DND-41 (cell line): ENCODE measurements at regions not wholly inside any gene's neighbourhood (a gene's known extent, or its start where the extent isn't known, plus 50 kb on each side); places are given as distances from the start of the nearest gene placed in this dataset.
A peak's percentile ranks its signal among the peaks of the same experiment; 100 is the strongest.

Experiments
- ATAC-seq: fragments of 200-7000 bp; cut with Tn5 transposase; 3 replicates; pipeline ENCODE4 v1.9.1; 2021; ENCODE audit warnings: low read depth; ENCODE audit not compliant: insufficient read depth
- DNase-seq: peaks from one replicate; pipeline ENCODE4 v3.0.0-alpha.2; 2020
- H2AFZ ChIP-seq: 2 replicates; pipeline ENCODE4 v1.6.0; 2012; ENCODE audit warnings: low read depth, low read length
- H3K27ac ChIP-seq: 2 replicates; pipeline ENCODE4 v1.5.1; 2012; ENCODE audit warnings: low read length, inconsistent platforms
- H3K27me3 ChIP-seq: fragments of 200-600 bp; sonication (generic); 2 replicates; pipeline ENCODE4 v1.6.0; 2012; ENCODE audit warnings: low read length, mild to moderate bottlenecking, inconsistent platforms; ENCODE audit not compliant: insufficient read depth, poor library complexity
- H3K36me3 ChIP-seq: 2 replicates; pipeline ENCODE4 v1.5.1; 2012; ENCODE audit warnings: low read length, inconsistent platforms; ENCODE audit not compliant: insufficient read depth
- H3K4me1 ChIP-seq: 2 replicates; pipeline ENCODE4 v1.5.1; 2012; ENCODE audit warnings: mild to moderate bottlenecking, low read length; ENCODE audit not compliant: insufficient read depth
- H3K4me2 ChIP-seq: 2 replicates; pipeline ENCODE4 v1.6.0; 2012; ENCODE audit warnings: mild to moderate bottlenecking, moderate library complexity, low read length, inconsistent platforms; ENCODE audit not compliant: insufficient read depth
- H3K4me3 ChIP-seq, 2 experiments: fragments of 200-600 bp in 1 of 2; shearing (Covaris generic) in 1 of 2; 2 replicates each; pipeline ENCODE4 v1.5.1; 2012 to 2016; ENCODE audit warnings: inconsistent platforms in 2 of 2, low read length in 2 of 2, mild to moderate bottlenecking in 2 of 2, low read depth in 1 of 2, moderate library complexity in 1 of 2
- H3K79me2 ChIP-seq: 2 replicates; pipeline ENCODE4 v1.6.0; 2012; ENCODE audit warnings: low read length, inconsistent platforms; ENCODE audit not compliant: insufficient read depth
- H3K9ac ChIP-seq: 2 replicates; pipeline ENCODE4 v1.6.0; 2012; ENCODE audit warnings: low read depth, mild to moderate bottlenecking, inconsistent platforms, low read length, moderate library complexity
- H3K9me3 ChIP-seq: 2 replicates; pipeline ENCODE4 v1.5.1; 2012; ENCODE audit warnings: low read length, moderate library complexity, mild to moderate bottlenecking, inconsistent platforms; ENCODE audit not compliant: insufficient read depth, severe bottlenecking
- H4K20me1 ChIP-seq: 2 replicates; pipeline ENCODE4 v1.6.0; 2012; ENCODE audit warnings: low read length; ENCODE audit not compliant: insufficient read depth
- CTCF ChIP-seq: IDR thresholded peaks from 2 replicates; pipeline ENCODE4 v1.5.1; 2012; ENCODE audit warnings: borderline replicate concordance, low read length, moderate library complexity, mild to moderate bottlenecking; ENCODE audit not compliant: poor library complexity, severe bottlenecking; ENCODE audit errors: extremely low read depth
- EZH2 ChIP-seq: IDR thresholded peaks from 3 replicates; pipeline ENCODE4 v1.6.1; 2012; ENCODE audit warnings: borderline replicate concordance, low read depth, mild to moderate bottlenecking, moderate library complexity, low read length, inconsistent platforms; ENCODE audit not compliant: severe bottlenecking

GRCh38 chr12:111073370-111073769, 153.0 kb upstream of the MYL2 start:
- no peak overlapping the region for H3K27ac ChIP-seq
- no peak overlapping the region for H2AFZ ChIP-seq
- H3K79me2 ChIP-seq: no peaks in the 10 kb centered on the region
- H3K36me3 ChIP-seq: no peaks in the 10 kb centered on the region
- peaks cover 16% of the 10 kb centered on the region for H3K27me3 ChIP-seq
- H3K9me3 ChIP-seq: no peaks in the 10 kb centered on the region
- H3K9ac ChIP-seq: no peak overlapping the region
- no peak overlapping the region for H3K4me2 ChIP-seq
- TF ChIP-seq EZH2 (no peak), CTCF (no peak)
- ATAC-seq (no peak), DNase-seq (no peak)
- H3K4me3 ChIP-seq: no peak overlapping the region
- H3K4me1 ChIP-seq: peaks cover 3% of the 10 kb centered on the region; the same call in 1 of the 2 replicates
- no peaks in the 10 kb centered on the region for H4K20me1 ChIP-seq

DNA sequence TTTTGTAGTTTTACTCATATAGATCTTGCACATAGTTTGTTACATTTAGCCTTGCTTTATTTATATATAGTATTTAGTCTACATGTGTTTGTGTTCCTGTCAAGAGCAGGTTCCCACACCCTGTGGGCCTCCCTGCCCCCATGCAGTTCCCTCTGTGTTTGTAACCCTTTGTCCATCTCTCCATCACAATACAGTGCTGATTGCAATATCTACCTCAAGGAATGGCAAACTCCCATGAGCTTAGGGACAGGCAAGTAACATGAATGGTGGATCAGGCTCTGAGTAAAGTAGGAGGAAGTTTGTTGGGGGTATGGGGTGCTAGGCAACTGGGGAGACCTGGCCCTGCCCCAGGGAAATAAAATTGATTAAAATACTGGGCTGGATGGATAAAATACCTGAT, 151.9 kb upstream of the MYL2 start:
- no peak overlapping the region for H3K9ac ChIP-seq
- DNase-seq (no peak), ATAC-seq (no peak)
- H3K27ac ChIP-seq: no peak overlapping the region
- peaks cover 26% of the 10 kb centered on the region for H3K27me3 ChIP-seq
- no peaks in the 10 kb centered on the region for H3K36me3 ChIP-seq
- TF ChIP-seq EZH2: no peak
- TF ChIP-seq CTCF: no peak
- H3K79me2 ChIP-seq: no peaks in the 10 kb centered on the region
- H3K4me2 ChIP-seq: no peak overlapping the region
- peaks cover 9% of the 10 kb centered on the region for H3K4me1 ChIP-seq
- H4K20me1 ChIP-seq: no peaks in the 10 kb centered on the region
- H2AFZ ChIP-seq: no peak overlapping the region
- no peak overlapping the region for H3K4me3 ChIP-seq
- no peaks in the 10 kb centered on the region for H3K9me3 ChIP-seq

DNA sequence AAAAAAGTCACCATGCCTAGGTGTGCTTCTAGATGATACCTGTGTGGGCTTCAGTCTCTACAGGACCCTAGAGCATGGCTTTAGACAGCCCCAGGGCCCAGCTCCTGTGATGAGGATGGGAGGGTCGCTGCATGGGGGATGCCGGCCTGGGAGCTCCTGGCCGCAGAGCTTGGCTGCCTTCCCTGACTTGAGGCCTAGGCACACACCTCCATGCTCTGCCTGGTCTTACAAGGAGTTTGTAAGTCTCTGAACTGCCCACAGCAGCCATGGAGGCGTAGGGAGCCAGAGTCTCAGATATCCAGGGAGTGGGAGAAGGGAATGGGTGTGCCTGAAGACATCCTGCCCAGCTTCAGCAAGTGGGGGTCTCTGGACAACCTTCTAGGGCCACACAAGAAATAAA, 149.5 kb upstream of the MYL2 start:
- H4K20me1 ChIP-seq: no peaks in the 10 kb centered on the region
- H3K9ac ChIP-seq: no peak overlapping the region
- DNase-seq (no peak), ATAC-seq (no peak)
- no peak overlapping the region for H3K4me2 ChIP-seq
- no peak overlapping the region for H2AFZ ChIP-seq
- H3K4me3 ChIP-seq: no peak overlapping the region
- no peaks in the 10 kb centered on the region for H3K79me2 ChIP-seq
- H3K4me1 ChIP-seq: peaks cover 9% of the 10 kb centered on the region
- H3K27ac ChIP-seq: no peak overlapping the region
- H3K36me3 ChIP-seq: no peaks in the 10 kb centered on the region
- TF ChIP-seq CTCF: no peak
- TF ChIP-seq EZH2: no peak
- no peaks in the 10 kb centered on the region for H3K9me3 ChIP-seq
- peaks cover 29% of the 10 kb centered on the region for H3K27me3 ChIP-seq

DNA sequence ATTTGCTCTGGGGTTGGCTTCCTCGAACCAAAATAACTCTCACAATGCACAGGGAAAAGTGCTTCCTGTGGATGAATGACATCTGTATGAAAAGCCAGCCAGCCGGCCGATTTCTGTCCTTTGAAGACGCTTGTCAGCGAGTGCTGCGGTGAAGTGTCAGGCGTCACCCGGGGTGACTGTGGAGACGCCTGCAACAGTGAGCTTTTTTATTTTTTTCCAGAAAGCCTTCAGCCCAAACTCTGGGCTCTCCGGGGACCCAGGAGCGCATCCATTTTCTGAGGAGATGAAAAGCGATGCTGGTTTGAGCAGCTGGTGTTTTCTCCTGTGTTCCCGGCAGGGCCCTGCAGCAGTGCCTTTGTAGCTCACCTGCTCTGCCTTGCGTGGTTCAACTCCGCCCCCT, 147.9 kb upstream of the MYL2 start:
- peaks cover 9% of the 10 kb centered on the region for H3K4me1 ChIP-seq
- H3K27ac ChIP-seq: no peak overlapping the region
- H3K4me3 ChIP-seq: no peak overlapping the region
- H3K36me3 ChIP-seq: no peaks in the 10 kb centered on the region
- no peaks in the 10 kb centered on the region for H3K79me2 ChIP-seq
- peaks cover 29% of the 10 kb centered on the region for H3K27me3 ChIP-seq
- H3K4me2 ChIP-seq: peak overlapping the region; percentile 44; the same call in 1 of the 2 replicates
- peak; percentile 91 for ATAC-seq
- no peak overlapping the region for H3K9ac ChIP-seq
- TF ChIP-seq CTCF (no peak), EZH2 (no peak)
- H3K9me3 ChIP-seq: no peaks in the 10 kb centered on the region
- no peak overlapping the region for H2AFZ ChIP-seq
- DNase-seq: peak; percentile 69
- H4K20me1 ChIP-seq: no peaks in the 10 kb centered on the region
